WTC11 (cell line): ENCODE measurements at regions not wholly inside any gene's neighbourhood (a gene's known extent, or its start where the extent isn't known, plus 50 kb on each side); places are given as distances from the start of the nearest gene placed in this dataset.

ENCODE experiments used
- ATAC-seq: fragments of 200-7000 bp; cut with Tn5 transposase; 2 replicates; pipeline ENCODE4 v1.10.0; 2021; ENCODE audit warnings: mild to moderate bottlenecking, moderate library complexity
- CTCF ChIA-PET: fragments of 300-600 bp; sonication (Branson Sonifier 250); formaldehyde crosslinking; loops from one replicate; lab custom pipeline; 2021; ENCODE audit warnings: antibody characterized with exemption; lab: Charles Lee
- POLR2A ChIA-PET: fragments of 350-600 bp; sonication (Branson Sonifier 250); formaldehyde crosslinking; loops from one replicate; lab custom pipeline; 2021; ENCODE audit warnings: antibody characterized with exemption; lab: Charles Lee
- DNase-seq: peaks from one replicate; pipeline ENCODE4 v3.0.0; 2021; ENCODE audit warnings: low spot score
- H3K27ac Mint-ChIP-seq: 2 replicates; pipeline ENCODE4 v1.8.0; 2021; ENCODE audit warnings: mixed read lengths
- H3K27me3 Mint-ChIP-seq: 2 replicates; pipeline ENCODE4 v1.8.0; 2021; ENCODE audit warnings: low read depth, mild to moderate bottlenecking, moderate library complexity, mixed read lengths
- H3K36me3 Mint-ChIP-seq: 2 replicates; pipeline ENCODE4 v1.8.0; 2021; ENCODE audit warnings: mixed read lengths
- H3K4me1 Mint-ChIP-seq: 2 replicates; pipeline ENCODE4 v1.8.0; 2022; ENCODE audit warnings: mixed read lengths
- H3K4me3 Mint-ChIP-seq: 2 replicates; pipeline ENCODE4 v1.8.0; 2021; ENCODE audit warnings: mild to moderate bottlenecking, moderate library complexity, mixed read lengths
- H3K9me3 Mint-ChIP-seq: 2 replicates; pipeline ENCODE4 v1.8.0; 2021; ENCODE audit warnings: mixed read lengths
- CREM ChIP-seq: sonication (generic); formaldehyde crosslinking; IDR thresholded peaks from 2 replicates; pipeline ENCODE4 v1.8.1; 2022; ENCODE audit warnings: mild to moderate bottlenecking, missing genetic modification reagents, moderate library complexity
- EMX1 ChIP-seq: fragments of 250-450 bp; sonication (Bioruptor Pico); IDR thresholded peaks from 2 replicates; pipeline ENCODE4 v1.8.0; 2021; ENCODE audit warnings: mild to moderate bottlenecking
- KAT7 ChIP-seq: sonication (generic); formaldehyde crosslinking; IDR thresholded peaks from 2 replicates; pipeline ENCODE4 v1.8.1; 2023; ENCODE audit warnings: missing genetic modification reagents, mild to moderate bottlenecking, borderline replicate concordance
- NFYB ChIP-seq: sonication (generic); formaldehyde crosslinking; conservative IDR thresholded peaks from 2 replicates; pipeline ENCODE4 v1.8.0; 2022; ENCODE audit warnings: low read depth, missing genetic modification reagents
- NR1H2 ChIP-seq: sonication (generic); formaldehyde crosslinking; IDR thresholded peaks from 2 replicates; pipeline ENCODE4 v1.9.0; 2021; ENCODE audit warnings: mild to moderate bottlenecking, moderate library complexity, missing genetic modification reagents
- SOX15 ChIP-seq: fragments of 250-450 bp; sonication (Bioruptor Pico); IDR thresholded peaks from 2 replicates; pipeline ENCODE4 v1.9.0; 2021; ENCODE audit warnings: mild to moderate bottlenecking
- TEAD1 ChIP-seq: sonication (generic); formaldehyde crosslinking; IDR thresholded peaks from 2 replicates; pipeline ENCODE4 v1.8.0; 2022; ENCODE audit warnings: mild to moderate bottlenecking, missing genetic modification reagents
- USF2 ChIP-seq: sonication (generic); formaldehyde crosslinking; IDR thresholded peaks from 2 replicates; pipeline ENCODE4 v1.8.1; 2023; ENCODE audit warnings: mild to moderate bottlenecking, missing genetic modification reagents, moderate library complexity
- ZNF138 ChIP-seq: sonication (generic); formaldehyde crosslinking; conservative IDR thresholded peaks from 2 replicates; pipeline ENCODE4 v1.8.1; 2022; ENCODE audit warnings: mild to moderate bottlenecking, moderate library complexity, missing genetic modification reagents
- ZNF219 ChIP-seq: sonication (generic); formaldehyde crosslinking; IDR thresholded peaks from 2 replicates; pipeline ENCODE4 v1.8.0; 2023; ENCODE audit warnings: missing genetic modification reagents, mild to moderate bottlenecking, borderline replicate concordance
- ZNF281 ChIP-seq: sonication (generic); formaldehyde crosslinking; IDR thresholded peaks from 2 replicates; pipeline ENCODE4 v1.8.0; 2023; ENCODE audit warnings: mild to moderate bottlenecking, missing genetic modification reagents
- ZNF423 ChIP-seq: fragments of 250-450 bp; sonication (Bioruptor Pico); IDR thresholded peaks from 2 replicates; pipeline ENCODE4 v2.1.2; 2022; ENCODE audit warnings: mild to moderate bottlenecking, moderate library complexity
- ZNF671 ChIP-seq: fragments of 250-450 bp; sonication (Bioruptor Pico); IDR thresholded peaks from 2 replicates; pipeline ENCODE4 v1.8.0; 2021; ENCODE audit warnings: mild to moderate bottlenecking
- ZSCAN18 ChIP-seq: fragments of 250-450 bp; sonication (Bioruptor Pico); IDR thresholded peaks from 2 replicates; pipeline ENCODE4 v2.1.2; 2022; ENCODE audit warnings: mild to moderate bottlenecking, moderate library complexity
- TF ChIP-seq, protein P1 (sequence below): fragments of 250-450 bp; sonication (Bioruptor Pico); IDR thresholded peaks from 2 replicates; pipeline ENCODE4 v1.9.0; 2021; ENCODE audit warnings: mild to moderate bottlenecking
- TF ChIP-seq, protein P2 (sequence below): sonication (generic); formaldehyde crosslinking; IDR thresholded peaks from 2 replicates; pipeline ENCODE4 v1.8.1; 2022; ENCODE audit warnings: mild to moderate bottlenecking, moderate library complexity, missing genetic modification reagents
- TF ChIP-seq, protein P3 (sequence below): sonication (generic); formaldehyde crosslinking; IDR thresholded peaks from 2 replicates; pipeline ENCODE4 v1.8.0; 2022; ENCODE audit warnings: mild to moderate bottlenecking, missing genetic modification reagents
- TF ChIP-seq, protein P4 (sequence below): sonication (generic); formaldehyde crosslinking; IDR thresholded peaks from 2 replicates; pipeline ENCODE4 v1.8.0; 2022; ENCODE audit warnings: missing genetic modification reagents

GRCh38 chr9:86168256-86168655 is 68.9 kb upstream of the GOLM1 start:
- Mint-ChIP-seq H3K27me3 (no peaks in the 10 kb centered on the region), H3K36me3 (peaks cover 5% of the 10 kb centered on the region), H3K9me3 (peaks cover 20% of the 10 kb centered on the region), H3K4me3 (no peak overlapping the region), H3K4me1 (no peaks in the 10 kb centered on the region), H3K27ac (no peak overlapping the region)
- TF ChIP-seq ZNF138 (CRISPR knock-in tag) (no peak), CREM (CRISPR knock-in tag) (no peak), NR1H2 (CRISPR knock-in tag) (no peak), SOX15 (no peak)
- DNase-seq: no peak
- ChIA-PET POLR2A (no interaction called here), CTCF (no interaction called here)
- ATAC-seq: no peak

GRCh38 chr9:86166546-86166945 is 67.2 kb upstream of the GOLM1 start:
- peaks cover 23% of the 10 kb centered on the region for H3K9me3 Mint-ChIP-seq
- no peaks in the 10 kb centered on the region for H3K27me3 Mint-ChIP-seq
- no peak overlapping the region for H3K27ac Mint-ChIP-seq
- TF ChIP-seq ZSCAN18 (CRISPR knock-in tag) (0 out of 2 replicates have a peak, but pooled peaks have one; percentile 38), ZNF423 (CRISPR knock-in tag) (no peak)
- peaks cover 5% of the 10 kb centered on the region for H3K36me3 Mint-ChIP-seq
- no peaks in the 10 kb centered on the region for H3K4me1 Mint-ChIP-seq
- ChIA-PET CTCF (no interaction called here), POLR2A (no interaction called here)
- H3K4me3 Mint-ChIP-seq: no peak overlapping the region
- DNase-seq (no peak), ATAC-seq (no peak)

DNA sequence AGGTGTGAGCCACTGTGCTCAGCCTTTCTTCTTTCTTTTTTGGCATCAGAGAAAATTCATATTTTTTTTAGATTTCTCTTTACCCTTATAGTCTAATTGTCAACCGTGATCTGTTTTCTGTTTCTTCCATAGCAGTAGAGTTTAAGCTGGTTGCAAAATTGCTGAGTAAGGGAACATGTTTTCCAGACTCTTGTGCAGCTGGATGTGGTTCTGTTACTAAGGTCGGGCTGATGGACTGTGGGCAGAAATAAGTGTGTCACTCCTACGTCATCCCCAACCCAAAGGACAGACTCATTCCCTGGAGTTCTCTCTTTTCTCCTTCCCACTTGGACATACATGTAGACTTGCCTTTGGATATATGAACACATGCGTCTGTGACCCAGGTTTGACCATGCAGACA is 64.1 kb upstream of the GOLM1 start:
- H3K9me3 Mint-ChIP-seq: peaks cover 30% of the 10 kb centered on the region
- H3K4me3 Mint-ChIP-seq: no peak overlapping the region
- H3K4me1 Mint-ChIP-seq: no peaks in the 10 kb centered on the region
- peaks cover 11% of the 10 kb centered on the region for H3K36me3 Mint-ChIP-seq
- no peak overlapping the region for H3K27ac Mint-ChIP-seq
- POLR2A ChIA-PET: no interaction called here
- CTCF ChIA-PET: no interaction called here
- H3K27me3 Mint-ChIP-seq: no peaks in the 10 kb centered on the region
- DNase-seq (no peak), ATAC-seq (no peak)
- no peak for TF ChIP-seq NFYB
- no peak for TF ChIP-seq ZNF281 (CRISPR knock-in tag)
- TF ChIP-seq, protein P1, sequence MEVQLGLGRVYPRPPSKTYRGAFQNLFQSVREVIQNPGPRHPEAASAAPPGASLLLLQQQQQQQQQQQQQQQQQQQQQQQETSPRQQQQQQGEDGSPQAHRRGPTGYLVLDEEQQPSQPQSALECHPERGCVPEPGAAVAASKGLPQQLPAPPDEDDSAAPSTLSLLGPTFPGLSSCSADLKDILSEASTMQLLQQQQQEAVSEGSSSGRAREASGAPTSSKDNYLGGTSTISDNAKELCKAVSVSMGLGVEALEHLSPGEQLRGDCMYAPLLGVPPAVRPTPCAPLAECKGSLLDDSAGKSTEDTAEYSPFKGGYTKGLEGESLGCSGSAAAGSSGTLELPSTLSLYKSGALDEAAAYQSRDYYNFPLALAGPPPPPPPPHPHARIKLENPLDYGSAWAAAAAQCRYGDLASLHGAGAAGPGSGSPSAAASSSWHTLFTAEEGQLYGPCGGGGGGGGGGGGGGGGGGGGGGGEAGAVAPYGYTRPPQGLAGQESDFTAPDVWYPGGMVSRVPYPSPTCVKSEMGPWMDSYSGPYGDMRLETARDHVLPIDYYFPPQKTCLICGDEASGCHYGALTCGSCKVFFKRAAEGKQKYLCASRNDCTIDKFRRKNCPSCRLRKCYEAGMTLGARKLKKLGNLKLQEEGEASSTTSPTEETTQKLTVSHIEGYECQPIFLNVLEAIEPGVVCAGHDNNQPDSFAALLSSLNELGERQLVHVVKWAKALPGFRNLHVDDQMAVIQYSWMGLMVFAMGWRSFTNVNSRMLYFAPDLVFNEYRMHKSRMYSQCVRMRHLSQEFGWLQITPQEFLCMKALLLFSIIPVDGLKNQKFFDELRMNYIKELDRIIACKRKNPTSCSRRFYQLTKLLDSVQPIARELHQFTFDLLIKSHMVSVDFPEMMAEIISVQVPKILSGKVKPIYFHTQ (CRISPR knock-in tag): no peak
- no peak for TF ChIP-seq EMX1
- no peak for TF ChIP-seq CREM (CRISPR knock-in tag)
- TF ChIP-seq ZNF219: no peak
- TF ChIP-seq, protein P2, sequence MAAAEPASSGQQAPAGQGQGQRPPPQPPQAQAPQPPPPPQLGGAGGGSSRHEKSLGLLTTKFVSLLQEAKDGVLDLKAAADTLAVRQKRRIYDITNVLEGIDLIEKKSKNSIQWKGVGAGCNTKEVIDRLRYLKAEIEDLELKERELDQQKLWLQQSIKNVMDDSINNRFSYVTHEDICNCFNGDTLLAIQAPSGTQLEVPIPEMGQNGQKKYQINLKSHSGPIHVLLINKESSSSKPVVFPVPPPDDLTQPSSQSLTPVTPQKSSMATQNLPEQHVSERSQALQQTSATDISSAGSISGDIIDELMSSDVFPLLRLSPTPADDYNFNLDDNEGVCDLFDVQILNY (CRISPR knock-in tag): no peak
- no peak for TF ChIP-seq TEAD1 (CRISPR knock-in tag)
- TF ChIP-seq, protein P3, sequence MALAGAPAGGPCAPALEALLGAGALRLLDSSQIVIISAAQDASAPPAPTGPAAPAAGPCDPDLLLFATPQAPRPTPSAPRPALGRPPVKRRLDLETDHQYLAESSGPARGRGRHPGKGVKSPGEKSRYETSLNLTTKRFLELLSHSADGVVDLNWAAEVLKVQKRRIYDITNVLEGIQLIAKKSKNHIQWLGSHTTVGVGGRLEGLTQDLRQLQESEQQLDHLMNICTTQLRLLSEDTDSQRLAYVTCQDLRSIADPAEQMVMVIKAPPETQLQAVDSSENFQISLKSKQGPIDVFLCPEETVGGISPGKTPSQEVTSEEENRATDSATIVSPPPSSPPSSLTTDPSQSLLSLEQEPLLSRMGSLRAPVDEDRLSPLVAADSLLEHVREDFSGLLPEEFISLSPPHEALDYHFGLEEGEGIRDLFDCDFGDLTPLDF: no peak
- no peak for TF ChIP-seq USF2 (CRISPR knock-in tag)
- no peak for TF ChIP-seq KAT7 (CRISPR knock-in tag)
- TF ChIP-seq, protein P4, sequence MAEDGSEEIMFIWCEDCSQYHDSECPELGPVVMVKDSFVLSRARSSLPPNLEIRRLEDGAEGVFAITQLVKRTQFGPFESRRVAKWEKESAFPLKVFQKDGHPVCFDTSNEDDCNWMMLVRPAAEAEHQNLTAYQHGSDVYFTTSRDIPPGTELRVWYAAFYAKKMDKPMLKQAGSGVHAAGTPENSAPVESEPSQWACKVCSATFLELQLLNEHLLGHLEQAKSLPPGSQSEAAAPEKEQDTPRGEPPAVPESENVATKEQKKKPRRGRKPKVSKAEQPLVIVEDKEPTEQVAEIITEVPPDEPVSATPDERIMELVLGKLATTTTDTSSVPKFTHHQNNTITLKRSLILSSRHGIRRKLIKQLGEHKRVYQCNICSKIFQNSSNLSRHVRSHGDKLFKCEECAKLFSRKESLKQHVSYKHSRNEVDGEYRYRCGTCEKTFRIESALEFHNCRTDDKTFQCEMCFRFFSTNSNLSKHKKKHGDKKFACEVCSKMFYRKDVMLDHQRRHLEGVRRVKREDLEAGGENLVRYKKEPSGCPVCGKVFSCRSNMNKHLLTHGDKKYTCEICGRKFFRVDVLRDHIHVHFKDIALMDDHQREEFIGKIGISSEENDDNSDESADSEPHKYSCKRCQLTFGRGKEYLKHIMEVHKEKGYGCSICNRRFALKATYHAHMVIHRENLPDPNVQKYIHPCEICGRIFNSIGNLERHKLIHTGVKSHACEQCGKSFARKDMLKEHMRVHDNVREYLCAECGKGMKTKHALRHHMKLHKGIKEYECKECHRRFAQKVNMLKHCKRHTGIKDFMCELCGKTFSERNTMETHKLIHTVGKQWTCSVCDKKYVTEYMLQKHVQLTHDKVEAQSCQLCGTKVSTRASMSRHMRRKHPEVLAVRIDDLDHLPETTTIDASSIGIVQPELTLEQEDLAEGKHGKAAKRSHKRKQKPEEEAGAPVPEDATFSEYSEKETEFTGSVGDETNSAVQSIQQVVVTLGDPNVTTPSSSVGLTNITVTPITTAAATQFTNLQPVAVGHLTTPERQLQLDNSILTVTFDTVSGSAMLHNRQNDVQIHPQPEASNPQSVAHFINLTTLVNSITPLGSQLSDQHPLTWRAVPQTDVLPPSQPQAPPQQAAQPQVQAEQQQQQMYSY (CRISPR knock-in tag): no peak
- no peak for TF ChIP-seq ZNF671 (CRISPR knock-in tag)
